NT2/D1 (cell line): ENCODE measurements at regions not wholly inside any gene's neighbourhood (a gene's known extent, or its start where the extent isn't known, plus 50 kb on each side); places are given as distances from the start of the nearest gene placed in this dataset.

Source experiments
- DNase-seq: peaks from one replicate; pipeline ENCODE4 v3.0.0-alpha.2; 2011; ENCODE audit warnings: low read depth, low spot score
- H3K27me3 ChIP-seq: 2 replicates; pipeline ENCODE4 v1.6.0; 2011; ENCODE audit warnings: mild to moderate bottlenecking; ENCODE audit not compliant: insufficient read length, insufficient read depth
- H3K36me3 ChIP-seq: 2 replicates; pipeline ENCODE4 v1.6.1; 2011; ENCODE audit warnings: mild to moderate bottlenecking, low read length, mixed read lengths; ENCODE audit not compliant: insufficient read depth, insufficient read length
- H3K4me1 ChIP-seq: 2 replicates; pipeline ENCODE4 v1.5.1; 2011; ENCODE audit not compliant: insufficient read depth, insufficient read length
- H3K4me3 ChIP-seq: 2 replicates; pipeline ENCODE4 v1.5.1; 2011; ENCODE audit warnings: low read depth; ENCODE audit not compliant: insufficient read length
- H3K9ac ChIP-seq: 2 replicates; pipeline ENCODE4 v1.6.0; 2011; ENCODE audit warnings: low read depth; ENCODE audit not compliant: insufficient read length
- H3K9me3 ChIP-seq: 2 replicates; pipeline ENCODE4 v1.5.1; 2011; ENCODE audit warnings: mild to moderate bottlenecking, low read length; ENCODE audit not compliant: insufficient read depth
- SUZ12 ChIP-seq: IDR thresholded peaks from 2 replicates; pipeline ENCODE4 v1.6.1; 2011; ENCODE audit not compliant: insufficient read length, insufficient read depth; ENCODE audit errors: extremely low read depth
- YY1 ChIP-seq: IDR thresholded peaks from 2 replicates; pipeline ENCODE4 v1.6.1; 2011; ENCODE audit not compliant: insufficient read length, insufficient read depth
- ZNF274 ChIP-seq: IDR thresholded peaks from 2 replicates; pipeline ENCODE4 v1.6.1; 2011; ENCODE audit warnings: mild to moderate bottlenecking, low read depth, low read length

GRCh38 chr4:165668694-165669093 is 204.3 kb upstream of the TLL1 start:
- H3K9ac ChIP-seq = no peak overlapping the region
- TF ChIP-seq ZNF274 (no peak), SUZ12 (no peak), YY1 (no peak)
- DNase-seq = peak; percentile 9
- no peaks in the 10 kb centered on the region for H3K4me1 ChIP-seq
- no peaks in the 10 kb centered on the region for H3K27me3 ChIP-seq
- no peaks in the 10 kb centered on the region for H3K9me3 ChIP-seq
- H3K36me3 ChIP-seq = no peaks in the 10 kb centered on the region
- no peak overlapping the region for H3K4me3 ChIP-seq

- Histone ChIP-seq H3K4me1 (no peaks in the 10 kb centered on the region), H3K36me3 (no peaks in the 10 kb centered on the region), H3K4me3 (no peak overlapping the region), H3K9me3 (no peaks in the 10 kb centered on the region), H3K9ac (no peak overlapping the region), H3K27me3 (no peaks in the 10 kb centered on the region)
- no peak for DNase-seq
- TF ChIP-seq SUZ12 (no peak), ZNF274 (no peak), YY1 (no peak)
Observed at GRCh38 chr4:165677081-165677480, 196.0 kb upstream of the TLL1 start.

GRCh38 chr4:165678236-165678935 is 194.7 kb upstream of the TLL1 start:
- Histone ChIP-seq H3K4me3 (no peak overlapping the region), H3K9me3 (no peaks in the 10 kb centered on the region), H3K4me1 (no peaks in the 10 kb centered on the region), H3K36me3 (no peaks in the 10 kb centered on the region), H3K9ac (no peak overlapping the region), H3K27me3 (no peaks in the 10 kb centered on the region)
- DNase-seq = no peak
- no peak for TF ChIP-seq YY1
- no peak for TF ChIP-seq ZNF274

- no peaks in the 10 kb centered on the region for H3K9me3 ChIP-seq
- no peak for DNase-seq
- H3K36me3 ChIP-seq = no peaks in the 10 kb centered on the region
- TF ChIP-seq YY1 (no peak), ZNF274 (no peak), SUZ12 (no peak)
- H3K4me1 ChIP-seq = no peaks in the 10 kb centered on the region
- H3K27me3 ChIP-seq = no peaks in the 10 kb centered on the region
- no peak overlapping the region for H3K9ac ChIP-seq
- H3K4me3 ChIP-seq = no peak overlapping the region
Observed at GRCh38 chr4:165678936-165679325, 194.1 kb upstream of the TLL1 start.

- no peak overlapping the region for H3K4me3 ChIP-seq
- TF ChIP-seq SUZ12 (no peak), YY1 (no peak), ZNF274 (no peak)
- H3K27me3 ChIP-seq = no peaks in the 10 kb centered on the region
- H3K4me1 ChIP-seq = no peaks in the 10 kb centered on the region
- no peaks in the 10 kb centered on the region for H3K36me3 ChIP-seq
- DNase-seq = no peak
- H3K9ac ChIP-seq = no peak overlapping the region
- no peaks in the 10 kb centered on the region for H3K9me3 ChIP-seq
Observed at GRCh38 chr4:165680821-165681220, 192.2 kb upstream of the TLL1 start.

- Histone ChIP-seq H3K9ac (no peak overlapping the region), H3K4me3 (no peak overlapping the region), H3K27me3 (no peaks in the 10 kb centered on the region), H3K4me1 (no peaks in the 10 kb centered on the region), H3K36me3 (no peaks in the 10 kb centered on the region), H3K9me3 (no peaks in the 10 kb centered on the region)
- no peak for TF ChIP-seq SUZ12
- DNase-seq = no peak
Observed at GRCh38 chr4:165682611-165683010, 190.4 kb upstream of the TLL1 start.

GRCh38 chr4:165684177-165684805 is 188.7 kb upstream of the TLL1 start:
- Histone ChIP-seq H3K4me3 (no peak overlapping the region), H3K36me3 (no peaks in the 10 kb centered on the region), H3K27me3 (no peaks in the 10 kb centered on the region), H3K9ac (no peak overlapping the region), H3K9me3 (no peaks in the 10 kb centered on the region), H3K4me1 (no peaks in the 10 kb centered on the region)
- DNase-seq = no peak
- TF ChIP-seq ZNF274 (no peak), SUZ12 (no peak), YY1 (no peak)

- TF ChIP-seq YY1 = no peak
- no peak for TF ChIP-seq ZNF274
- no peak for TF ChIP-seq SUZ12
- no peaks in the 10 kb centered on the region for H3K36me3 ChIP-seq
- no peaks in the 10 kb centered on the region for H3K9me3 ChIP-seq
- no peaks in the 10 kb centered on the region for H3K27me3 ChIP-seq
- H3K4me3 ChIP-seq = no peak overlapping the region
- H3K9ac ChIP-seq = no peak overlapping the region
- no peaks in the 10 kb centered on the region for H3K4me1 ChIP-seq
- no peak for DNase-seq
Observed at GRCh38 chr4:165686756-165687155, 186.3 kb upstream of the TLL1 start.
